ENCODE measurements at regions not wholly inside any gene's neighbourhood (a gene's known extent, or its start where the extent isn't known, plus 50 kb on each side); places are given as distances from the start of the nearest gene placed in this dataset.
"Not testable (repeated sequence)": the region's sequence is repeated elsewhere in the genome, so short reads cannot be mapped to it uniquely, and the experiment has no call there.

GRCh38 chrX:111041018-111041462 lies 55.0 kb upstream of the PAK3 start:
- in situ Hi-C loops (cut with HindIII; ENCODE audit: low sequenced_read_pairs), result no loop called here

DNA sequence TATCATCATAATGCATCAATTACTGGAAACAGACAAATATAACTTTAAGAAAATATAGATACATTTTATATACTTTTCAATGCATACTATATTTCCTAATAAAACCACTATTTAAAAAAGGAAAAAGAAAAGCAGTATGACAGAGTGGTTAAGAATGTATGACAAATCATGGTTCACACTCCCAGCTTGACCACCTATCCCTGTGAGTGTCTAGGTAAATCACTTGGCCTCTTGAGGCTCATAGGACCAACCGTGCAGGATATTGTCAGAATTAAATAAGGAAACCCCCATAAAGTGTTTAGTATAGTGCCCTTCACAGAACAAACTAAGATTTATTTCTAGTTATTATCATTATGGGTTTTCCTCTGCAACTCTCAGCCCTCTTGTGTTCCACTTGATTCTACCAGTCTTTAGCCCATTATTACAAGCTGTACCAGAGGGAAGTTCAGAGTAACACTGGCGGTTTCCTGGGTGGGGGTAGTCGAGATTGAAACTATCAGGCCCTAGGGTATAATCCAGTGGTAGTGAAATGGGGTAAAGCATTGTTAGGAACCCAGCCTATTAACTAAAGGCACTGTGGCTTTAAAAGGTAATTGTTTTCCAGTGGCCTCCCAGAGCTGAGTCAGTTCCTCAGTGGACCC lies 55.5 kb upstream of the PAK3 start:
- in situ Hi-C loops (cut with HindIII; ENCODE audit: low sequenced_read_pairs), result no loop called here
- peak; percentile 69 for DNase-seq (ENCODE audit: low read depth, low spot score)
- no peak overlapping the region for H3K4me3 ChIP-seq (ENCODE audit: low read depth, low read length)
- TF ChIP-seq CTCF (IDR thresholded peaks at IDR 0.05; ENCODE audit: low read depth, low read length), result no peak

More at GRCh38 chrX:111041018-111041462, 55.0 kb upstream of the PAK3 start:
- no peak for TF ChIP-seq CTCF (IDR thresholded peaks at IDR 0.05; ENCODE audit: low read depth, low read length)
- H3K4me3 ChIP-seq (ENCODE audit: low read depth, low read length), result no peak overlapping the region
- DNase-seq (ENCODE audit: low read depth, low spot score), result peak; percentile 95

- in situ Hi-C loops (cut with HindIII; ENCODE audit: low sequenced_read_pairs), result no loop called here
- no peak for TF ChIP-seq CTCF (IDR thresholded peaks at IDR 0.05; ENCODE audit: low read depth, low read length)
- no peak overlapping the region for H3K4me3 ChIP-seq (ENCODE audit: low read depth, low read length)
- DNase-seq (ENCODE audit: low read depth, low spot score), result peak; percentile 1
Measured at GRCh38 chrX:111039606-111040005, 56.4 kb upstream of the PAK3 start.

GRCh38 chrX:111035991-111036390 lies 60.0 kb upstream of the PAK3 start:
- no peak overlapping the region for H3K4me3 ChIP-seq (ENCODE audit: low read depth, low read length)
- no peak for DNase-seq (ENCODE audit: low read depth, low spot score)
- no peak for TF ChIP-seq CTCF (IDR thresholded peaks at IDR 0.05; ENCODE audit: low read depth, low read length)
- in situ Hi-C loops (cut with HindIII; ENCODE audit: low sequenced_read_pairs), result no loop called here

- TF ChIP-seq CTCF (IDR thresholded peaks at IDR 0.05; ENCODE audit: low read depth, low read length), result no peak
- in situ Hi-C loops (cut with HindIII; ENCODE audit: low sequenced_read_pairs), result no loop called here
- no peak overlapping the region for H3K4me3 ChIP-seq (ENCODE audit: low read depth, low read length)
- DNase-seq (ENCODE audit: low read depth, low spot score), result peak; percentile 2
Measured at GRCh38 chrX:111035256-111035655, 60.7 kb upstream of the PAK3 start.

GRCh38 chrX:111022998-111023397 lies 73.0 kb upstream of the PAK3 start:
- in situ Hi-C loops (cut with HindIII; ENCODE audit: low sequenced_read_pairs); DNase-seq (ENCODE audit: low read depth, low spot score); H3K4me3 ChIP-seq (ENCODE audit: low read depth, low read length): not testable (repeated sequence)

DNA sequence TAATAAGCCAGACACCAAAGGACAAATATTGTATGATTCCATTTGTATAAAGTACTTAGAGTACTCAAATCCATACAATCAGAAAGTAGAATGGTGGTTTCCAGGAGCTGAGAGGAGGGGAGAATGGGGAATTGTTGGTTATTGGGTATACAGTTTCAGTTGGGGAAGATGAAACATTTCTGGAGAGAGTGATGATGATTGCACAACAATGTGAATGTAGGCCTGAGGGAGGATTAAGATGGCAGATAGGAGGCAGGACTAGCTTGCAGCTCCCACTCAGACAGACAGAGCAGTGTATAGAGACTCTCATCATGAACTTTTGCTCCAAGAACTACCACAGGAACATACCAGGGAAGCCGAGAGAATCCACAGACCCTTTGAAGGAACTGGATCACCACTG lies 75.7 kb upstream of the PAK3 start:
- no peak for TF ChIP-seq CTCF (IDR thresholded peaks at IDR 0.05; ENCODE audit: low read depth, low read length)
- no peak for DNase-seq (ENCODE audit: low read depth, low spot score)
- in situ Hi-C loops (cut with HindIII; ENCODE audit: low sequenced_read_pairs), result no loop called here
- no peak overlapping the region for H3K4me3 ChIP-seq (ENCODE audit: low read depth, low read length)

Data from astrocyte of the spinal cord (primary cell).